ENCODE measurements at regions not wholly inside any gene's neighbourhood (a gene's known extent, or its start where the extent isn't known, plus 50 kb on each side); places are given as distances from the start of the nearest gene placed in this dataset.

DNA sequence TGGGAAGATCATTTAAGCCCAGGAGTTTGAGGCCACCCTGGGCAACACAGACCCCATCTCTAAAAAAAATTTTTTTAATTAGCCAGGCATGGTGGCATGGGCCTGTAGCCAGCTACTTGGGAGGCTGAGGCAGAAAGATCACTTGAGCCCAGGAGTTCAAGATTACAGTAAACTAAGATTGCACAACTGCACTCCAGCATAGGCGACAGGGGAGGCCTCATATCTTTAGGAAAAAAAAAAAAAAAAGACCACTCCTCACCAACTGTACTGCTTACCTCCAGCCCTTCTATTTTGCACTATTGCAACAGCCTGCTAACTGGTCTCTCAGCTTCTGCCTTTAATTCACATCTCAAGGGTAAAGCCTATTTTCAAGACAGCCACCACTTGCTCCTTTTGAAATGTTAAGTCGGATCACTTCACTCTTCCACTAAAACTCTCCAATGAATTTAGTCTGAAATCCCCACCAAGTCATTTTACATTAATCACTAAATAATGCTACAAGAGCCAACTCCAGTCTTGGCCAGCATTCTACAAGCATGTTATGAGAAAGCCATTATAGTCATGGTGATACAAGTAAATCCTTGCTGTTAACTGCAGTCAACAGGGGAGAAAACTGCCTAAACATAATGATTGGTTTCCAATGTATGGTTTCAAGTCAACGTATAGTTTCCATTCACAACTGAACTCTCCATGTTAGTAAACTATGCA, 106.0 kb downstream of the RPS29 start:
- H3K9me3 ChIP-seq, result no peaks in the 10 kb centered on the region
- H3K27ac ChIP-seq (ENCODE audit: low read length), result no peak overlapping the region
- 71% methylated on average over 2 of the region's 3 CpGs for WGBS (ENCODE audit: insufficient coverage)
- H3K27ac Mint-ChIP-seq, result no peak overlapping the region
- POLR2A ChIA-PET, result no interaction called here
- H3K36me3 ChIP-seq (ENCODE audit: control insufficient read depth in 2 of 2, extremely low read depth in 1 of 2, insufficient read depth in 1 of 2, low read length in 1 of 2), result no peaks in the 10 kb centered on the region
- H3K27me3 ChIP-seq (replicated peaks in 1 of 2; ENCODE audit: control insufficient read depth in 2 of 2, extremely low read depth in 1 of 2, insufficient read depth in 2 of 2, low read length in 1 of 2), result no peaks in the 10 kb centered on the region
- H3K4me1 ChIP-seq (ENCODE audit: control insufficient read depth in 1 of 2, extremely low read depth in 1 of 2, insufficient read depth in 2 of 2, low read length in 2 of 2), result no peaks in the 10 kb centered on the region
- CTCF ChIA-PET, result interaction anchor here in 1 of 2 donors (0.8 kb wide), 1 partner anchor 19 kb away, joined by 4 read pairs; no protein-coding TSS in a partner anchor
- no peak for ATAC-seq (replicated peaks in 1 of 4)
- peaks cover 0 to 6% (median 0%) of the 10 kb centered on the region in 3 donors for H3K4me1 Mint-ChIP-seq
- H3K27me3 Mint-ChIP-seq, result peaks cover 0 to 4% of the 10 kb centered on the region in 2 donors
- peaks cover 0 to 9% (median 6%) of the 10 kb centered on the region in 3 donors for H3K9me3 Mint-ChIP-seq
- DNase-seq, result no peak
- no peak overlapping the region for H3K4me3 ChIP-seq (ENCODE audit: control insufficient read depth in 1 of 2, extremely low read depth in 1 of 2, low read length in 1 of 2)
- no peaks in the 10 kb centered on the region for H3K36me3 Mint-ChIP-seq
- no peak overlapping the region for H3K4me3 Mint-ChIP-seq

DNA sequence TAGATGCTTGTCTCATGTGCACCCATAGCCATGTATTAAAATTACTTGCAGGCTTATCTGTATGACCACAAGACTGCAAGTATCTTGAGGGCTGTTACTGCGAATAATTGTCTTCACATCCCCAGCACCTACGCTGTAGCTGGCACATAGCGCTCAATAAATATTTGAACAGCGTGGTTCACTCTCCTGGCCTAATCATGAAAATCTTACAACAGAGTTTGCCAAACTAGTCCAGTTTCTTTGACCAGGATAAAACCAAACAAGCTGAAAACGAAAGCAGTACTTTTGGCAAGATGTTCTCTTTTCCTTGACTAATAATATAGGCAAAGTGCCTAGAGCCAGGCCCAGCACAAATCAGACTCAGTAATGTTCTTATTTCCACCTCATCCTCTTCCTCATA, 106.7 kb downstream of the RPS29 start:
- 84% methylated on average over 5 of the region's 5 CpGs for WGBS (ENCODE audit: insufficient coverage)
- no peak overlapping the region for H3K4me3 Mint-ChIP-seq
- no peak overlapping the region for H3K27ac Mint-ChIP-seq
- Histone ChIP-seq H3K27ac (ENCODE audit: low read length) (no peak overlapping the region), H3K27me3 (replicated peaks in 1 of 2; ENCODE audit: control insufficient read depth in 2 of 2, extremely low read depth in 1 of 2, insufficient read depth in 2 of 2, low read length in 1 of 2) (no peaks in the 10 kb centered on the region), H3K4me3 (ENCODE audit: control insufficient read depth in 1 of 2, extremely low read depth in 1 of 2, low read length in 1 of 2) (no peak overlapping the region), H3K4me1 (ENCODE audit: control insufficient read depth in 1 of 2, extremely low read depth in 1 of 2, insufficient read depth in 2 of 2, low read length in 2 of 2) (no peaks in the 10 kb centered on the region), H3K9me3 (no peaks in the 10 kb centered on the region), H3K36me3 (ENCODE audit: control insufficient read depth in 2 of 2, extremely low read depth in 1 of 2, insufficient read depth in 1 of 2, low read length in 1 of 2) (no peaks in the 10 kb centered on the region)
- ATAC-seq (replicated peaks in 1 of 4), result no peak
- H3K4me1 Mint-ChIP-seq, result peaks cover 0 to 6% (median 0%) of the 10 kb centered on the region in 3 donors
- no peak for DNase-seq
- H3K27me3 Mint-ChIP-seq, result peaks cover 0 to 4% of the 10 kb centered on the region in 2 donors
- no peaks in the 10 kb centered on the region for H3K36me3 Mint-ChIP-seq
- ChIA-PET POLR2A (no interaction called here), CTCF (interaction anchor here in 1 of 2 donors (0.8 kb wide), 1 partner anchor 18 kb away, joined by 4 read pairs; no protein-coding TSS in a partner anchor)
- peaks cover 0 to 9% (median 6%) of the 10 kb centered on the region in 3 donors for H3K9me3 Mint-ChIP-seq

DNA sequence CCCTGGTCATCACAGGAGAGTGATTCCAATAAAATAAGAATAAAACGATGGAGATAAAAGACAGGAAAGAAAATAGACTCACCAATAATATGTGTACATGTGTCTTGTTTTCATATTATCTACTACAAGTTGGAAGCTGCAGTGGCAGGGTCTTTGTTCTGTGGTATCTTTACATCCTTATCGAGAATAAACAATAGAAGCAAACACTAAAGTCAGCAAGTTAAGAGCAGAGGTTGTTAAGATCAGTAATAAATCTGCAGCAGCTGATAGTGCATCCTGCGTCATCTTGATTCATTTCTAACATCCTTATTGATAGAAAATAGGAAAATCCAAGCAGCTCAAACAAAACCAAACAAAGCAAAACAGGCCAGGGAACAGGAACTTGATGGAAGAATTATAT, 107.4 kb downstream of the RPS29 start:
- Histone ChIP-seq H3K9me3 (no peaks in the 10 kb centered on the region), H3K4me3 (ENCODE audit: control insufficient read depth in 1 of 2, extremely low read depth in 1 of 2, low read length in 1 of 2) (no peak overlapping the region), H3K27me3 (replicated peaks in 1 of 2; ENCODE audit: control insufficient read depth in 2 of 2, extremely low read depth in 1 of 2, insufficient read depth in 2 of 2, low read length in 1 of 2) (no peaks in the 10 kb centered on the region), H3K4me1 (ENCODE audit: control insufficient read depth in 1 of 2, extremely low read depth in 1 of 2, insufficient read depth in 2 of 2, low read length in 2 of 2) (no peaks in the 10 kb centered on the region), H3K27ac (ENCODE audit: low read length) (no peak overlapping the region), H3K36me3 (ENCODE audit: control insufficient read depth in 2 of 2, extremely low read depth in 1 of 2, insufficient read depth in 1 of 2, low read length in 1 of 2) (no peaks in the 10 kb centered on the region)
- Mint-ChIP-seq H3K27me3 (no peaks in the 10 kb centered on the region), H3K9me3 (peaks cover 0 to 9% (median 6%) of the 10 kb centered on the region in 3 donors), H3K4me3 (no peak overlapping the region), H3K36me3 (no peaks in the 10 kb centered on the region), H3K4me1 (peaks cover 0 to 6% (median 0%) of the 10 kb centered on the region in 3 donors), H3K27ac (no peak overlapping the region)
- ATAC-seq (replicated peaks in 1 of 4) (no peak), DNase-seq (no peak)
- ChIA-PET POLR2A (interaction anchor here in 1 of 2 donors (0.5 kb wide), 1 partner anchor 684 kb away, joined by 4 read pairs; no protein-coding TSS in a partner anchor), CTCF (no interaction called here)
- WGBS (ENCODE audit: insufficient coverage), result no CpG with 5 or more reads among the region's 3 CpGs

DNA sequence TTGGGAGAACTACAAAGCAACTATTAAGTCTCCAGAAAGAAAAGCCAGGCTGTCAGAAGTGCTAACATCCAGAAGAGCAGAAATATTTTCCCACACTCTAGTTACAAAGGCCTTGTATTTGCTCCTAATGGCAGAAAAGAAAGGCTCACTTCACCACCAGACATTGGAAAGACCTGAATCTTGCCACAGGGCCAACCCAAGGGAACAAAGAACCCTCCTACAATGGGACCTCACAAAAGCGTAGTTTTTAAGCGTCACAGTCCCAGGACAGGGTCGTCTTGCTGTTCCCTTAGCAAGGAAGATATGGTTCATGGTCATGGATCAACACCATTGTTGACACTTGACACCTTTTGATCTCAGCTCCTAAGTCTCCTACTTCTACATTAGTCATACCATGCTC, 119.1 kb downstream of the RPS29 start:
- Mint-ChIP-seq H3K9me3 (no peaks in the 10 kb centered on the region), H3K27me3 (peaks cover 10 to 13% of the 10 kb centered on the region in 2 donors), H3K36me3 (no peaks in the 10 kb centered on the region), H3K4me3 (no peak overlapping the region), H3K4me1 (no peaks in the 10 kb centered on the region), H3K27ac (no peak overlapping the region)
- Histone ChIP-seq H3K4me3 (ENCODE audit: control insufficient read depth in 1 of 2, extremely low read depth in 1 of 2, low read length in 1 of 2) (no peak overlapping the region), H3K27me3 (replicated peaks in 1 of 2; ENCODE audit: control insufficient read depth in 2 of 2, extremely low read depth in 1 of 2, insufficient read depth in 2 of 2, low read length in 1 of 2) (no peaks in the 10 kb centered on the region), H3K27ac (ENCODE audit: low read length) (no peak overlapping the region), H3K36me3 (ENCODE audit: control insufficient read depth in 2 of 2, extremely low read depth in 1 of 2, insufficient read depth in 1 of 2, low read length in 1 of 2) (no peaks in the 10 kb centered on the region), H3K9me3 (no peaks in the 10 kb centered on the region), H3K4me1 (ENCODE audit: control insufficient read depth in 1 of 2, extremely low read depth in 1 of 2, insufficient read depth in 2 of 2, low read length in 2 of 2) (no peaks in the 10 kb centered on the region)
- WGBS (ENCODE audit: insufficient coverage), result 96% methylated on average over 3 of the region's 3 CpGs
- DNase-seq (no peak), ATAC-seq (replicated peaks in 1 of 4) (no peak)
- ChIA-PET CTCF (interaction anchor here in 1 of 2 donors (0.7 kb wide), 1 partner anchor 84 kb away, joined by 8 read pairs; no protein-coding TSS in a partner anchor), POLR2A (no interaction called here)

DNA sequence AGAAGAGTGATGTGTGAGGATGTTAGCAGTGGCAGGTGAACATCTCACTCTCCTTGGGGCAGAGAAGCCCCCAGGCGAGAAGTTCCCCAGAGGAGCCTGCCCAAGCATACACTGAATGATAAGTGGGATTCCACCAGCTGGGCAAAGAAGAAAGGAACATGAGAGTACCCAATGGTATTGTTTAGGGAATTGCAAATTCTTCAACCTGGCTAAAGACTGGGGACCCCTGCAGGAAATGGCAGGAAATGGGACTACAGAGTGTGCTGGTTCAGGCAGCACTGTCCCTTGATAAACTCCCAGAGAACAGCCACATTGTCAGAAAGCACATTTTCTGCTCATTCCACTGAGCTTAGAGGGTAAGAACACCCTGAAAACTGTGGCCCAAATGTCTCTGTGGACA, 121.3 kb downstream of the RPS29 start:
- Mint-ChIP-seq H3K27me3 (peaks cover 10 to 13% of the 10 kb centered on the region in 2 donors), H3K4me3 (no peak overlapping the region), H3K4me1 (no peaks in the 10 kb centered on the region), H3K27ac (no peak overlapping the region), H3K36me3 (no peaks in the 10 kb centered on the region), H3K9me3 (no peaks in the 10 kb centered on the region)
- H3K27ac ChIP-seq (ENCODE audit: low read length), result no peak overlapping the region
- ATAC-seq (replicated peaks in 1 of 4), result no peak
- H3K27me3 ChIP-seq (replicated peaks in 1 of 2; ENCODE audit: control insufficient read depth in 2 of 2, extremely low read depth in 1 of 2, insufficient read depth in 2 of 2, low read length in 1 of 2), result no peaks in the 10 kb centered on the region
- POLR2A ChIA-PET, result no interaction called here
- H3K4me3 ChIP-seq (ENCODE audit: control insufficient read depth in 1 of 2, extremely low read depth in 1 of 2, low read length in 1 of 2), result no peak overlapping the region
- 86% methylated on average over 1 of the region's 1 CpG for WGBS (ENCODE audit: insufficient coverage)
- H3K4me1 ChIP-seq (ENCODE audit: control insufficient read depth in 1 of 2, extremely low read depth in 1 of 2, insufficient read depth in 2 of 2, low read length in 2 of 2), result no peaks in the 10 kb centered on the region
- H3K9me3 ChIP-seq, result no peaks in the 10 kb centered on the region
- CTCF ChIA-PET, result no interaction called here
- no peak for DNase-seq
- no peaks in the 10 kb centered on the region for H3K36me3 ChIP-seq (ENCODE audit: control insufficient read depth in 2 of 2, extremely low read depth in 1 of 2, insufficient read depth in 1 of 2, low read length in 1 of 2)

DNA sequence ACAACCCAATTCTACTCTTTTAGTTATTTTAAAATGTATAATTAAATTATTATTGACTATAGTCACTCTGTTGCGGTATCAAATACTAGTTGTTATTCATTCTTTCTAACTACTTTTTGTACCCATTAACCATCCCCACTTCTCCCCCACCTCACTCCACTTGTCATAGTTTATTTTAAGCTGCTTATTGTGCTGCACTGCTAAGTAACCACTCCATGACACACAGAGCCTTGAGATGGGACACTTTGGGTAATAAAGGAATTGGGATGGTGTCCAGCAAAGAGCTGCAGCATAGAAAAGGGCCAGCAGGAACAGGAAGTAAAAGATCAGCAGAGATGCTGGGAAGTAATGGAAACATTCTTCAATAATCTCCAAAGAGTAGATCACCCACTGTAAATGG, 123.0 kb downstream of the RPS29 start:
- H3K4me1 ChIP-seq (ENCODE audit: control insufficient read depth in 1 of 2, extremely low read depth in 1 of 2, insufficient read depth in 2 of 2, low read length in 2 of 2), result no peaks in the 10 kb centered on the region
- CTCF ChIA-PET, result interaction anchor here in 1 of 2 donors (0.7 to 3.6 kb wide), 2 partner anchors 35 to 775 kb away, joined by 3 to 24 read pairs; no protein-coding TSS in a partner anchor
- no peaks in the 10 kb centered on the region for H3K27me3 ChIP-seq (replicated peaks in 1 of 2; ENCODE audit: control insufficient read depth in 2 of 2, extremely low read depth in 1 of 2, insufficient read depth in 2 of 2, low read length in 1 of 2)
- POLR2A ChIA-PET, result no interaction called here
- ATAC-seq (replicated peaks in 1 of 4) (no peak), DNase-seq (no peak)
- no peak overlapping the region for H3K4me3 ChIP-seq (ENCODE audit: control insufficient read depth in 1 of 2, extremely low read depth in 1 of 2, low read length in 1 of 2)
- Mint-ChIP-seq H3K27ac (no peak overlapping the region), H3K27me3 (peaks cover 4 to 10% of the 10 kb centered on the region in 2 donors), H3K36me3 (no peaks in the 10 kb centered on the region), H3K4me1 (no peaks in the 10 kb centered on the region), H3K9me3 (no peaks in the 10 kb centered on the region), H3K4me3 (no peak overlapping the region)
- WGBS (ENCODE audit: insufficient coverage), result no CpG with 5 or more reads among the region's 1 CpG
- no peak overlapping the region for H3K27ac ChIP-seq (ENCODE audit: low read length)
- no peaks in the 10 kb centered on the region for H3K9me3 ChIP-seq
- H3K36me3 ChIP-seq (ENCODE audit: control insufficient read depth in 2 of 2, extremely low read depth in 1 of 2, insufficient read depth in 1 of 2, low read length in 1 of 2), result no peaks in the 10 kb centered on the region
